ENCODE measurements at regions not wholly inside any gene's neighbourhood (a gene's known extent, or its start where the extent isn't known, plus 50 kb on each side); places are given as distances from the start of the nearest gene placed in this dataset.
"Not testable (repeated sequence)": the region's sequence is repeated elsewhere in the genome, so short reads cannot be mapped to it uniquely, and the experiment has no call there.

DNA sequence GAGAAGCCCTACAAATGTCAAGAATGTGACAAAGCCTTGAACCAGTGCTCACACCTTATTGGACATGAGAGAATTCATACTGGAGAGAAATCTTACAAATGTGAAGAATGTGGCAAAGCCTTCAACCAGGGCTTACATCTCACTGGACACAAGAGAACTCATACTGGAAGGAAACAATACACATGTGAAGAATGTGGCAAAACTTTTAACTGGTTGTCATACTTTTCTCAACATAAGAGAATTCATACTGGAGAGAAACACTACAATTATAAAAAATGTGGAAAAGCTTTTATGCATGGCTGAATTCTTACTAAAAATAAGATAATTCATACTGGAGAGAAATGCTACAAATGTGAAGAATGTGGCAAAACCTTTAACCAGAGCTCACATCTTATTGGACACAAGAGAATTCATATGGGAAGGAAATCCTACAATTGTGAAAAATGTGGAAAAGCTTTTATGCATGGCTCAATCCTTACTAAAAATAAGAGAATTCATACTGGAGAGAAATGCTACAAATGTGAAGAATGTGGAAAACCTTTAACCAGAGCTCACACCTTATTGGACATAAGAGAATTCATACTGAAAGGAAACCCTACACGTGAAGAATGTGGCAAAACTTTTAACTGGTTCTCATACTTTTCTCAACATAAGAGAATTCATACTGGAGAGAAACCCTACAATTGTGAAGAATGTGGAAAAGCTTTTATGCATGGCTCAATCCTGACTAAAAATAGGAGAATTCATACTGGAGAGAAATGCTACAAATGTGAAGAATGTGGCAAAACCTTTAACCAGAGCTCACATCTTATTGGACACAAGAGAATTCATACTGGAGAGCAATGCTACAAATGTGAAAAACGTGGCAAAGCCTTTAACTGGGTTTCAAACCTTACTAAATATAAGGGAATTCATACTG, 350.6 kb upstream of the NUPR2 start:
- not testable (repeated sequence) for DNase-seq

DNA sequence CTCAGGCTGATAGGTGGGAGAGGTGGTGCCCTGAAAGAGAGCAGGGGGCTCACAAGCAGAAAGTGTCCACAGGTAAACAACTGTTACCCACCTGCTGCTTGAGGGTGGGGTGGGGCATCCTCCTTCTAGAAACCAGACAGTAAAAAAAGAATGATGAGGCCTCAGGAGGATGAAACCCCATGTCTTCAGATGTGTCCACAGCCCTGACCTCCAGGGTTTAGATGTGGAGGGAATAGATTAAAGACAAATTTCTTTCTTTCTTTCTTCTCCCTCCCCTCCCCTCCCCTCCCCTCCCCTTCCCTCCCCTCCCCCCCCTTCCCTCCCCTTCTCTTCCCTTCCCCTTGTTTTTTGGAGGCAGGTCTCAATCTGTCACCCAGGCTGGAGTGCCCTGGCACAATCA, 333.5 kb upstream of the NUPR2 start:
- DNase-seq: no peak

DNA sequence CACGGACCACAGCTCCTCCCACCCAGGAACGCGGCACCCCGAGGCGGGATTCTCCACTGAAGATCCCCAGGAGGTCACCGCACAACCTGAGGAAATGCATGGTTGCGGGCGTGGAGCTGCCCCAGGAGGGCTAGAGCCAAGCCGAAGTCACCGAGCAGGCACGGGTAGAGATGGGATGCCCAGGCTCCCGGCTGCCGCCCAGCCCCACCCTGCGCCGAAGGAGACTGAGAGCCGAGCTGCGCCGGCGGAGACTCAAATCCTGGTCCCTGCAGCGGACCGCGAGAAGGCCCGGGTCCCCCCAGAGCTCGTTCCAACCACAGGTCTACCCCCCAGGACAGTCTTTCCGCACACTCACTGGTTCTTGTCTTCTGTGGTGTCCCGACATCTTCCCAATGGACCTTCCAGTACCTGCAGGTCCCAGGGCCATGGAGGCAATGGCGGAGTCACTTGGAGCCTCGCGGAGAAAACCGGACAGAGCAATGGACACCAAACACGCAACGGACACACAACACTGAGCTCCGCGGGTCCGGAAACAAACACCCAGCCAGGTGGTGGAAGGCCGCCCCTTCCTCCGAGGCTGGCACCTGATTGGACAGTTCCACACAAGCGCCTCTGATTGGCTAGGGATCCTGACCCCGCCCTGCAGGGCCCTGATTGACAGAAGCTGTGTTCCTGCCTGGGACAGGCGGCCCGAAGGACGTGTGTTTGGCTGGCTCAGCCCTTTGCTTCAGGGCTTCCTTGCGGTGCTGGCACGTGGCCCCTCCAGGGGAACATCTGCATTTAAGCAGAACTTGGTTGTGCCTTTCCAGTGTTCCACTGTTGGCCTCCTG, 331.9 kb upstream of the NUPR2 start:
- no peak for DNase-seq

DNA sequence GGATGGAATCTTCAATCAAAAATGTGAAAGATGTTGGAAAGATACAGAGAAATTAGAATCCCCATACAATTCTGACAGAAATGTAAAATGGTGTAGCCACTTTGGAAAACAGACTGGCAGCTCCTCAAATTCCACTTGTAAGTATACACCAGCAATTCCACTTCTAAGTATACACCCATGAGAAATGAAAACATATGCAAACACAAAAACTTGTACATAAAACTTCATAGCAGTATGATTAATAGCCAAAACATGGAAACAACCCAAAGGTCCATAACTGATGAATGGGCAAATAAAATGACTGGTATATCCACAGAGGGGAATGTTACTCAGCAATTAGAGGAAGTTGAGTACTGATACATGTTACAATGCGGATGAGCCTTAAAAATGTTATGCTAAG, 304.3 kb upstream of the NUPR2 start:
- not testable (repeated sequence) for DNase-seq

DNA sequence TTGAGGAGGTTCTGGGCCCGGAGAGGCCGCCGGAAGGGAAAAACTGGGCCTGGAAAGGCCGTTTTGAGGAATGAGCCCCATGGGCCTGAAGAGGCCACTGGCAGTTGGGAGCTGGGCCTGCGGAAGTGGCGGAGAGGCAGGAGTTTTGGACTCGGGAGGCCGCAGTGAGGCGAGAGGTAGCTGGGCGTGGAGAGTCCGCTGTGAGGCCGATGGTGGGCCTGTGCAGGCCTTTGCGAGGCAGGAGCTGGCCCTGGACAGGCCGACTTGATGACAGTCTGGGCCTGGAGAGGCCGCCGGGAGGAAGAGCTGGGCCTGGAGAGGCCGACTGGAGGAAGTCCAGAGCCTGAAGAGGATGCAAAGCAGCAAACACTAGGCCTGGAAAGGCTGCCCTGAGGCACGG, 259.0 kb upstream of the NUPR2 start:
- no peak for DNase-seq

DNA sequence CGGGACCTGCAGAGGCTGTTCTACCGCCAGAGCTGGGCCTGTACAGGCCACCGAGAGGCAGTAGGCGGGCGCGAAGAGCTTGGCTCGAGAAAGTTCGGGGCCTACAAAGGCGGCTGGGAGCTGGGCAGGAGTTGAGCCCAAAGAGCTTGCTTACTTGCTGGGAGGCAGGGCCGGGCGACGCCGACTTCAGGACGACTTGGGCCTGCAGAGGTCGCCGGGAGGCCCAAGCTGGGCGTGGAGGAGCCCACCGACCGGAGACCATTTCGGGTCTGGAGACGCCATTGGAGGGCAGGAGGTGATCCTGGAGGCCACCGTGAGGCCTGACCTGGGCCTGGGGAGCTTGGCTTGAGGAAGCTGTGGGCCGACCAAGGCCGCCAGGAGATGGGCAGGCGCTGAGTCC, 258.4 kb upstream of the NUPR2 start:
- DNase-seq: not testable (repeated sequence)

DNA sequence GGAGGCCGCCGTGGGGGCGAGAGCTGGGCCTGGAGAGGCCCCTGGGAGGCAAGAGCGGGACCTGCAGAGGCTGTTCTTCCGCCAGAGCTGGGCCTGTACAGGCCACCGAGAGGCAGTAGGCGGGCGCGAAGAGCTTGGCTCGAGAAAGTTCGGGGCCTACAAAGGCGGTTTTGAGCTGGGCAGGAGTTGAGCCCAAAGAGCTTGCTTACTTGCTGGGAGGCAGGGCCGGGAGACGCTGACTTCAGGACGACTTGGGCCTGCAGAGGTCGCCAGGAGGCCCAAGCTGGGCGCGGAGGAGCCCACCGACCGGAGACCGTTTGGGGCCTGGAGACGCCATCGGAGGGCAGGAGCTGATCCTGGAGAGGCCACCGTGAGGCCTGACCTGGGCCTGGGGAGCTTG, 257.1 kb upstream of the NUPR2 start:
- DNase-seq: not testable (repeated sequence)

DNA sequence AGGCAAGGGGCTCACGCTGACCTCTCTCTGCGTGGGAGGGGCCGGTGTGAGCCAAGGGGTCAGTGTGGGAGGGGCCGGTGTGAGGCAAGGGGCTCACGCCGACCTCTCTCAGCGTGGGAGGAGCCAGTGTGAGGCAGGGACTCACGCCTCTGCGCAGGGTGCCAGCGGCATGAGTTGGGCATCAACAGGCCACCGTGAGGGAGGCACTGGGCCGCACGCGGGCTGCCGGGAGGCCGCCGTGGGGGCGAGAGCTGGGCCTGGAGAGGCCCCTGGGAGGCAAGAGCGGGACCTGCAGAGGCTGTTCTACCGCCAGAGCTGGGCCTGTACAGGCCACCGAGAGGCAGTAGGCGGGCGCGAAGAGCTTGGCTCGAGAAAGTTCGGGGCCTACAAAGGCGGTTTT, 255.6 kb upstream of the NUPR2 start:
- DNase-seq: not testable (repeated sequence)

DNA sequence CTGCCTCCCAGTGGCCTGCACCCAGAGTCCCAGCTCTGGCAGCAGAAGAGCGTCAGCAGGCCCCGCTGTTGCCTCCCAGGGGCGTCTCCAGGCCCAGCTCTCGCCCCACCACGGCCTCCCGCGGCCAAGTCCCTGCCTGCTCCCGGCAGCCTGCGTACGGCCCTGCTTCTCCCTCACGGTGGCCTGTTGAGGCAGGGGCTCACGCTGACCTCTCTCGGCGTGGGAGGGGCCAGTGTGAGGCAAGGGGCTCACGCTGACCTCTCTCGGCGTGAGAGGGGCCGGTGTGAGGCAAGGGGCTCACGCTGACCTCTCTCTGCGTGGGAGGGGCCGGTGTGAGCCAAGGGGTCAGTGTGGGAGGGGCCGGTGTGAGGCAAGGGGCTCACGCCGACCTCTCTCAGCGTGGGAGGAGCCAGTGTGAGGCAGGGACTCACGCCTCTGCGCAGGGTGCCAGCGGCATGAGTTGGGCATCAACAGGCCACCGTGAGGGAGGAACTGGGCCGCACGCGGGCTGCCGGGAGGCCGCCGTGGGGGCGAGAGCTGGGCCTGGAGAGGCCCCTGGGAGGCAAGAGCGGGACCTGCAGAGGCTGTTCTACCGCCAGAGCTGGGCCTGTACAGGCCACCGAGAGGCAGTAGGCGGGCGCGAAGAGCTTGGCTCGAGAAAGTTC, 254.1 kb upstream of the NUPR2 start:
- DNase-seq: not testable (repeated sequence)

DNA sequence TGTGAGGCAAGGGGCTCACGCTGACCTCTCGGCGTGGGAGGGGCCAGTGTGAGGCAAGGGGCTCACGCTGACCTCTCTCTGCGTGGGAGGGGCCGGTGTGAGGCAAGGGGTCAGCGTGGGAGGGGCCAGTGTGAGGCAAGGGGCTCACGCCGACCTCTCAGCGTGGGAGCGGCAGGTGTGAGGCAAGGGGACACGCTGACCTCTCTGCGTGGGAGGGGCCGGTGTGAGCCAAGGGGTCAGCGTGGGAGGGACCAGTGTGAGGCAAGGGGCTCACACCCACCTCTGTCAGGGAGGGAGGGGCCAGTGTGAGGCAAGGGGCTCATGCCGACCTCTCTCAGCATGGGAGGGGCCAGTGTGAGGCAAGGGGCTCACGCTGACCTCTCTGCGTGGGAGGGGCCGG, 251.7 kb upstream of the NUPR2 start:
- DNase-seq: not testable (repeated sequence)

DNA sequence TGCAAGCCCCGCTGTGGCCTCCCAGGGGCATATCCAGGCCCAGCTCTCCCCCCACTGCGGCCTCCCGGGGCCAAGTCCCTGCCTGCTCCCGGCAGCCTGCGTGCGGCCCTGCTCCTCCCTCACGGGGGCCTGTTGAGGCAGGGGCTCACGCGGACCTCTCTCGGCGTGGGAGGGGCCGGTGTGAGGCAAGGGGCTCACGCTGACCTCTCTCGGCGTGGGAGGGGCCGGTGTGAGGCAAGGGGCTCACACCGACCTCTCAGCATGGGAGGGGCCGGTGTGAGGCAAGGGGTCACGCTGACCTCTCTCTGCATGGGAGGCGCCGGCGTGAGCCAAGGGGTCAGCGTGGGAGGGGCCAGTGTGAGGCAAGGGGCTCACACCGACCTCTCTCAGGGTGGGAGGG, 251.2 kb upstream of the NUPR2 start:
- not testable (repeated sequence) for DNase-seq

DNA sequence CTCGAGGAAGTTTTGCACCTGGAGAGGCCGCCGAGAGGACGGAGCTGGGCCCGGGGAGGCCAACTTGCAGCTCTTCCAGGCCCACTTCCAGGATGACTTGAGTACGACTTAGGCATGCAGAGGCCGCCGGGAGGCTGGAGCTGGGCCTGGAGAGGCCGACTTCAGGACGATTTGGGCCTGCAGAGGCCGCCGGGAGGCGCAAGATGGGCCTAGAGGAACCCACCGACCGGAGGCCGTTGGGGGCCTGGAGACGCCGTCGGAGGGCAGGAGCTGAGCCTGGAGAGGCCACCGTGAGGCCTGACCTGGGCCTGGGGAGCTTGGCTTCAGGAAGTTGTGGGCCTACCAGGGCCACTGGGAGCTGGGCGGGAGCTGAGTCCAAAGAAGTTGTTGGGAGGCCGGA, 250.5 kb upstream of the NUPR2 start:
- DNase-seq: not testable (repeated sequence)

DNA sequence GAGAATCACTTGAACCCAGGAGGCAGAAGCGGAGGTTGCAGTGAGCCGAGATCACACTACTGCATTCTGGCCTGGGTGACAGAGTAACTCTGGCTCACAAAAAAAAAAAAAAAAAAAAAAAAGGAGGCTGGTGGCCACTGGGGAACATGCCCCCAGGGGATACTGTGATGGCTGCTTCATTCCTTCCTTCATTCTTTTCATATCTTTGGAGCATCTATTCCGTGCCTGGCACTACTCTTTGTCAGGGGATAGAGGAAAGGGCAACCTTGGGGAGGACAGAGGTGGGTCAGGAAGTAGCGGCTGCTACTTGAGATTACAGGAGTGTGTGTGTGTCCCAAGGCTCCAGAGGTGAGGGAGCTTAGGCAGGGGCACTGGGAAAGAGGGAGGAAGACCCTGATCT, 236.4 kb upstream of the NUPR2 start:
- DNase-seq: not testable (repeated sequence)

DNA sequence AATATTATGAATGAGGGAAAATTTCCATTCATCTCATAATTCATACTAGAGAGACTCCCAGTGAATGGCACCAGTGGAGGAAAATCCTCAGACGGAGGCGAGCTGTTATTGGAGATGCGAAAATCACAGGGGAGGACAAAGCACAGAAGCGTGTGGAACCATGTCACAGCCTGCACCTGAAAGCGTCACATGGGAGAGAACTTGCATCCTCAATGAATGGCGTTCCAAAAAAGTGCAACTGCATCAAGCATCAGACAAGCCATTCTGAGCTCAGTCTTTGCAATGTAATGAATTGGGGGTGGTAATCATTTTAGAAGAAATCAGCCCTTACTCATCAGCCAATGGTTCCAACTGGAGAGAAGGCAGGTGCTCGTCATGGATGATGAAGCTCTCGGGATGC, 235.0 kb upstream of the NUPR2 start:
- DNase-seq: not testable (repeated sequence)

DNA sequence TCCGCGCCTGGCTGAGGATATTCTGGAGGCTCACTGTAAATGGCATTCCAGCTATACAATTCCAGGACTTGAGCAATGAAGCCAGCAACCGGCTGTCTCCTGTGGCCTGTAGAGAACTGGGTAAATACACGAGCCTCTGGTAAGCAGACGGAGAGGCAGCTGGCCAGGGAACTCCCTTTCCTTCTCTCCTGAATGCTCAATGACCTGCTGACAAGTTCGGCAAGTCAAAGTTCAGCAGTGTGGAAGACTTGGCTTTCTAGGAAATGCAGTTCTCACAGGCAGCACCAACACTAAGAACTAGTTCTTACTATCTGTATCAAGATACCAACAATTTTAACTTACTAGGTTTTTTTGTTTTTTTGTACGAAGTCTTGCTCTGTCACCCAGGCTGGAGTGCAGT, 232.1 kb upstream of the NUPR2 start:
- DNase-seq: not testable (repeated sequence)

DNA sequence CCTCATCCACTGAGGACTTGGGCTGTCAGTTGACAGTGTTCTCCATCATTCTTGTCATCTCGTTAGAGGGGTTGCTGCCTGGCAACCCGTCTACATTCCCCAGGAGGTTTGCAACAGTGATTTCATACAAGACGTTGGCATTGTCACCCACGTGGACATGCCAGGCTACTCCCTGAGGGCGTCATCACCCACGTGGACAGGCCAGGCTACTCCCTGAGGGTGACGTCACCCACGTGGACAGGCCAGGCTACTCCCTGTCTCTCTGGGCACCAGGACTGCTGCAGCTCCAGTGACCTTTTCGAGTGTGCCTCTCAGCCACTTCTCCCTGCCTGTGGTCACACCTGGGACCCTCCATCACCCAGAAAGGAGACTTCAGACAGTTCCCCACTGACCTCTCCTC, 212.1 kb upstream of the NUPR2 start:
- not testable (repeated sequence) for DNase-seq

DNA sequence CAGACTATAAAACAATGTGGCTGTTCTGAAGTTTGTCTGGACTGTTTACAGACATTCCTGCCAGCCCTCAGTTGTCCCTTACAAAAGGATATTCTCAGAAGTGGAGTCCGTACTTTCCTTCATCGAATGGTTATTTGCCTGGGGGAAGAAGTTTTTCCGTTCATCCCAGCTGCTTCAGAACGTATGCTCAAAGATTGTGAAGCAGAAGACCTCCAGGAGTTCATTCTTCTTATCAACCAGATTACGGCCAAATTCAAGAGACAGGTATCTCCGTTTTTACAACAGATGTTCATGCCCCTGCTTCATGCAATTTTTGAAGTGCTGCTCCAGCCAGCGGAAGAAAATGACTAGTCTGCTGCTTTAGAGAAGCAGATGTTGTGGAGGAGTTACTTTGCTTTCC, 174.3 kb upstream of the NUPR2 start:
- DNase-seq: no peak

DNA sequence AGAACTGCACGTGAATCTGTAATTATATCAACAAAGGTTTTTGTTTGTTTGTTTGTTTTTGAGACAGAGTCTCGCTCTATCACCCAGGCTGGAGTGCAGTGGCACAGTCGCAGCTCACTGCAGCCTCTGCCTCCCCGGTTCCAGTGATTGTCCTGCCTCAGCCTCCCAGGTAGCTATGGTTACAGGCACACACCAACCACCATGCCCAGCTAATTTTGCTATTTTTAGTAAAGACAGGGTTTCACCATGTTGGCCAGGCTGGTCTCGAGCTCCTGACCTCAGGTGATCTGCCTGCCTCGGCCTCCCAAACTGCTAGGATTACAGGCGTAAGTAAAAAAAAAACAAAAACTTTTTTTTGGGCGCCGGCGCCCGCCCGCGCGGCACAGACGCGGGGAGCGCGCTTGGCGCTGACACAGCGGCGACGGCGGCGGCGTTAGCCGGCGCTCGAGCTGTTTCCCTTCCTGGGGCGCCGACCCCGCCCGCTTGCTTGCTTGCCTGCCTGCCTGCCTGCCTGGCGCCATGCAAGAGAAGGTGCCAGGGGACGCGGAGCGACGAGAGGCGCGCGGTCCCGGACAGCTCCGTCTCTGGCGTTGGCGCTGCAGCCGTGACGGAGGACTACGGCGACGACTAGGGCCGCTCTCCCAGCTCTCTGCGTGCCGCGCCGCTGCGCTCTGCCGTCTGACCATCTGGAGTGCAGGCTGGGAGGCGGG, 171.4 kb upstream of the NUPR2 start:
- DNase-seq: peak; percentile 5

DNA sequence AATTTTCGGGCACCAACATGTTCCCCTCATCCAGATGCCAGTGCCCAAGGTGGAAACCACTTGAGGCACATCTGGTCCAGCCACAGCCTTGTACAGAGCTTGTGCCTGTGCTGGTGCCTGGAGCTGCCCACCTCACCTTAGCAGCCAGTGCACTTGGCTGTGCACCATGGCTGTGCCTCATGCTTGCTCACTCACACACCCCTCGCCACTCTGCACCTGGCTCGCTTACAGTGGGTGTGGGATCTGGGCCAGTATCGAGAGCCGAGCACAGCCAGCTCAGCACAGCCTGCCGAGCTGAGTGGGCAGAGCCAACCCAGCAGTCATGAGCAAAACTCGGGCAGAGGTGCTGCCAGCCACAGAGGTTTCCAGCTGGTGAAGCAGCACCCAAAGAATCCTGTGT, 139.9 kb upstream of the NUPR2 start:
- DNase-seq: no peak

DNA sequence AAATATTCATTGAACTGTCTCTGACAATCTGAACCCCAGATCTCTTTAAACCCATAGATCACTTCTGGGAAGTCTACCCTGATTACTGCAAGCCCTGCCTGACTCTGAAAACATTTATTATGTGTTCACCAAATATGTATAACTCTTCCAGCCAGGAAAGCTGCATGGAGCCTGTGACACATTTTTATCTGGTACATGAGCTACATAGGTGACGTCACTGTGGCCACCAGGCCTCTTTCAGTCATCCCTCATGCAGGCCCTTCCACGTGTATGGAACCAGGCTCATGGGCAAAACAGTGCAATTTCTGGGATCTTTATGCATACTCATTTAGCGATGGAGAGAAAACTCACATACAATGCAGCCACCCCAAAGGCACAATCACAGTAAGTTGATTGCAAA, 133.9 kb upstream of the NUPR2 start:
- DNase-seq: no peak

DNA sequence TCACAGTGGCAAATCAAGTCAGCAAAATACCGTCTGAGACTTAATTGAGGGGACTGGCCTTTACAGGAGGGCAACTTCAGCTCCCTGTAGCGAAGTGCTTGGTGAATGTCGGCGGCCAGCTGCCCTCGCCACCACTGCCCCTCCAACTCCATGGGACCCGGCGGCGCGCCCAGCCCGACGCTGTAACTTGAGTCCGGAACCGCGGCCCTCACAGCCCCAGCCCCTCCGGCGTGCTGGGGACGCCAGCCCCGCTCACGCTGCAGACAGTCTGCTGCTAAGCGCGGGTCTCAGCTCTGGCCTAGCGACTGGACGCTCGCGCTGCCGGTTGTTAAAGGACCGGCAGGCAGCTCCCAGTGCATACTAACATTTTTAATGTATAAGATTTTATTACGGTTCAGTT, 113.4 kb upstream of the NUPR2 start:
- DNase-seq: no peak

DNA sequence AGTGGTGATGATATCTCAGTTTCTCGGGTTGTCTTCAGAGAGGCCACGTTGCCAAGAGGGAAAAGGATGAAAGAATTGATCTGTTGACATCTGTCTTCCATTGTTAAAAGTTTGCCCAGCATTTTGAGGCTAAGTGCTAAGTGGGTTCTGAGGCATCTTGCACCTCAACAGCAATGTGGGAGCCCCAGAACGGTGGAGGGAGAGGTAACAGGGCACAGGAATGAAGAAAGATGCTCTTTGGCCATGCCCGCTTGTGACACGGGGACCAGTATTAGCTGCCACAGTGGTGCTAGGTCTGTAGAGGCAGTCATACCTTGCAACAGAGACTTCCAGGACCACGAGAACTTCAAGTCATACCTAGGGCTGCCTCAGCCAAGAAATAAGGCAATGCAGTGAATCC, 106.6 kb upstream of the NUPR2 start:
- DNase-seq: no peak

DNA sequence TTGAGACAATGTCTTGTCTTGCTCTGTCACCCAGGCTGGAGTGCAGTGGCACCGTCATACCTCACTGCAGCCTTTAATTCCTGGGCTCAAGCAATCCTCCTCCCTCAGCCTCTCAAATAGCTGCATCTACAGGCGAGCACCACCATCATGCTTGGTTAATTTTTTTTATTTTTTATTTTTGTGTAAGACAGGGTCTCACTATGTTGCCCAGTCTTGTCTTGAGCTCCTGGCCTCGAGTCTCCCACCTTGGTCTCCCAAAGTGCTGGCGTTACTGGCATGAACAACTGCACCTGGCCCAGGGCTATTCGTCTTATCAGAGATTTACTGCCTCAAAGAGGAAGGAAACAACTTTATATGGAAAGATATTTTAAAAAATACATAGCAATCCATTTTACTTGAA, 102.8 kb upstream of the NUPR2 start:
- no peak for DNase-seq

All from DMS79 (cell line).